Stomach (tissue), 8 donors: ENCODE measurements at regions not wholly inside any gene's neighbourhood (a gene's known extent, or its start where the extent isn't known, plus 50 kb on each side); places are given as distances from the start of the nearest gene placed in this dataset.

ENCODE experiments used
- DNase-seq, 2 donors: peaks; one replicate each; pipeline versions ENCODE4 v3.0.0 to v3.0.0-alpha.2; 2013 to 2019
- H3K27ac ChIP-seq, 5 donors: fragments of 200-600 bp in 4 of 5; sonication (generic) in 4 of 5; one replicate each; pipeline ENCODE4 v1.5.1; 2013 to 2019; ENCODE audit warnings: mild to moderate bottlenecking in 1 of 5, moderate library complexity in 1 of 5
- H3K27me3 ChIP-seq, 3 donors: fragments of 200-600 bp; sonication (generic); one replicate each; pipeline ENCODE4 v1.5.1; 2017 to 2019; ENCODE audit warnings: mixed run types in 1 of 3
- H3K36me3 ChIP-seq, 4 donors: fragments of 200-600 bp; sonication (generic); 1 replicate in 3 of 4; 2 replicates in 1 of 4; pipeline ENCODE4 v1.5.1; 2016 to 2019
- H3K4me1 ChIP-seq, 4 donors: fragments of 200-600 bp; sonication (generic); one replicate each; pipeline ENCODE4 v1.5.1; 2016 to 2019
- H3K4me3 ChIP-seq, 4 donors: fragments of 200-600 bp; sonication (generic) in 3 of 4; one replicate each; pipeline ENCODE4 v1.5.1; 2016 to 2019; ENCODE audit warnings: mild to moderate bottlenecking in 1 of 4
- H3K9me3 ChIP-seq, 4 donors: fragments of 200-600 bp; sonication (generic); one replicate each; pipeline ENCODE4 v1.5.1; 2016 to 2019
- CTCF ChIP-seq, 7 experiments: fragments of 450-650 bp in 4 of 7; fragments of 200-600 bp in 3 of 7; sonication (generic) in 3 of 7; IDR thresholded peaks; one replicate each; pipeline ENCODE4 v1.5.1; 2016 to 2019; ENCODE audit warnings: antibody characterized with exemption in 7 of 7, control low read depth in 2 of 7, mild to moderate bottlenecking in 1 of 7
- EP300 ChIP-seq: sonication (generic); formaldehyde crosslinking; IDR thresholded peaks from one replicate; pipeline ENCODE4 v1.6.1; 2017; ENCODE audit warnings: antibody characterized with exemption
- POLR2A ChIP-seq, 4 donors: fragments of 450-650 bp; IDR thresholded peaks; one replicate each; pipeline ENCODE4 v1.6.1; 2016; ENCODE audit warnings: antibody characterized with exemption in 4 of 4, control low read depth in 2 of 4, mild to moderate bottlenecking in 1 of 4, moderate library complexity in 1 of 4
- POLR2AphosphoS5 ChIP-seq, 3 donors: sonication (generic); formaldehyde crosslinking; IDR thresholded peaks; one replicate each; pipeline ENCODE4 v1.6.1; 2016; ENCODE audit warnings: antibody characterized with exemption in 3 of 3
- WGBS, 5 donors: extraction: QIAGEN DNeasy Blood & Tissue Kit in 3 of 5; methylation state at CpG; one replicate each; pipeline versions ENCODE4 v1.1.5 to v1.1.7; 2013 to 2018; 5-methylcytosine and 5-hydroxymethylcytosine counted together
- intact Hi-C: fragments of 100-400 bp; cut with DNase I; formaldehyde crosslinking; loops from one replicate; pipeline ENCODE4 v1.15.1; 2023; ENCODE audit warnings: low total_unique reads
- donor health status: healthy with polysubstance abuse.
- donor health status: Bipolar disorder and iron deficiency.
- donor health status: healthy.

GRCh38 chr11:13889552-13890249 is 72.8 kb upstream of the SPON1 start:
- intact Hi-C loops = no loop called here
- H3K4me3 ChIP-seq = no peak overlapping the region
- TF ChIP-seq EP300 = no peak
- no peak for TF ChIP-seq POLR2A (IDR thresholded peaks at IDR 0.05)
- TF ChIP-seq CTCF (IDR thresholded peaks at IDR 0.05) = no peak
- TF ChIP-seq POLR2AphosphoS5 (IDR thresholded peaks at IDR 0.05) = no peak
- no peaks in the 10 kb centered on the region for H3K36me3 ChIP-seq
- no peak overlapping the region for H3K27ac ChIP-seq
- DNase-seq = peak in 1 of 2 donors; percentile 25
- no peaks in the 10 kb centered on the region for H3K9me3 ChIP-seq
- H3K4me1 ChIP-seq = no peaks in the 10 kb centered on the region
- no peaks in the 10 kb centered on the region for H3K27me3 ChIP-seq
- 55 to 71% (median 63%) methylated on average over 8 of the region's 8 CpGs for WGBS, 5 donors

- Histone ChIP-seq H3K36me3 (no peaks in the 10 kb centered on the region), H3K4me3 (no peak overlapping the region), H3K9me3 (no peaks in the 10 kb centered on the region), H3K27ac (no peak overlapping the region), H3K27me3 (no peaks in the 10 kb centered on the region), H3K4me1 (no peaks in the 10 kb centered on the region)
- 50 to 63% (median 56%) methylated on average over 1 of the region's 1 CpG for WGBS, 5 donors
- intact Hi-C loops = no loop called here
- TF ChIP-seq POLR2AphosphoS5 (IDR thresholded peaks at IDR 0.05) (no peak), EP300 (no peak), POLR2A (IDR thresholded peaks at IDR 0.05) (no peak), CTCF (IDR thresholded peaks at IDR 0.05) (no peak)
- no peak for DNase-seq
Observed at GRCh38 chr11:13891911-13892310, 70.6 kb upstream of the SPON1 start.

- intact Hi-C loops = no loop called here
- no peak for DNase-seq
- WGBS, 5 donors = 70 to 77% (median 73%) methylated on average over 6 of the region's 6 CpGs
- Histone ChIP-seq H3K27ac (no peak overlapping the region), H3K4me1 (no peaks in the 10 kb centered on the region), H3K36me3 (no peaks in the 10 kb centered on the region), H3K27me3 (no peaks in the 10 kb centered on the region), H3K4me3 (no peak overlapping the region), H3K9me3 (no peaks in the 10 kb centered on the region)
- TF ChIP-seq POLR2A (IDR thresholded peaks at IDR 0.05) (no peak), EP300 (no peak), CTCF (IDR thresholded peaks at IDR 0.05) (no peak)
Observed at GRCh38 chr11:13896175-13896980, 66.1 kb upstream of the SPON1 start.

GRCh38 chr11:13896981-13897353 is 65.6 kb upstream of the SPON1 start:
- Histone ChIP-seq H3K9me3 (no peaks in the 10 kb centered on the region), H3K4me1 (no peaks in the 10 kb centered on the region), H3K4me3 (no peak overlapping the region), H3K27me3 (no peaks in the 10 kb centered on the region), H3K27ac (no peak overlapping the region), H3K36me3 (no peaks in the 10 kb centered on the region)
- no peak for DNase-seq
- 74 to 86% (median 80%) methylated on average over 7 of the region's 7 CpGs for WGBS, 5 donors
- intact Hi-C loops = no loop called here
- no peak for TF ChIP-seq EP300
- TF ChIP-seq CTCF (IDR thresholded peaks at IDR 0.05) = no peak
- no peak for TF ChIP-seq POLR2A (IDR thresholded peaks at IDR 0.05)
- no peak for TF ChIP-seq POLR2AphosphoS5 (IDR thresholded peaks at IDR 0.05)
